HL-60 (cell line): ENCODE measurements at regions not wholly inside any gene's neighbourhood (a gene's known extent, or its start where the extent isn't known, plus 50 kb on each side); places are given as distances from the start of the nearest gene placed in this dataset.

Experiments
- CTCF ChIP-seq: IDR thresholded peaks from one replicate; pipeline ENCODE4 v1.5.1; 2011; ENCODE audit warnings: low read length, control low read depth, inconsistent platforms; ENCODE audit not compliant: insufficient read depth
- GABPA ChIP-seq: IDR thresholded peaks from 2 replicates; pipeline ENCODE4 v1.6.1; 2012; ENCODE audit warnings: low read depth
- POLR2AphosphoS5 ChIP-seq: IDR thresholded peaks from 2 replicates; pipeline ENCODE4 v1.6.1; 2012; ENCODE audit warnings: low read depth
- REST ChIP-seq: IDR thresholded peaks from 2 replicates; pipeline ENCODE4 v1.6.1; 2012; ENCODE audit warnings: low read depth; ENCODE audit not compliant: insufficient replicate concordance
- SPI1 ChIP-seq: IDR thresholded peaks from 2 replicates; pipeline ENCODE4 v1.6.1; 2012; ENCODE audit warnings: low read depth, mild to moderate bottlenecking, borderline replicate concordance

DNA sequence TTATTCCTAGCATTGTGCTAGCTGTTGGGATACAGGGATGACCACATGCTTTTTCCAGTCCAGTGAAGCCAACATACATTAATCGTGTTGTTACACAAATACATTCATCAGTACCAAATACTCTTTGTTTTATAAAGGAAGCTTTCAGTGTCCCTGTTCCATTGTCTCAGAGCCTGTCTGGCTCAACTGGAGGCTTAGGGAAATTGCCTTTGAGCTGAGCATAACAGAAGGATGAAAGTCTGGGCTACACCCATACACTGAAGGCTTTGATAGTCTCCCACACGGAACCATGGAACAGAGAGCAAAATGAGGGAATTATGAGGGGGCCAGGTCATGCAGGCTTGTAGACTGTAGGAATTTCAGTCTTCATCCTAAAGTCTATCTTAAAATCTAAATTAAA is 126.4 kb upstream of the KCNQ5 start:
- TF ChIP-seq REST (no peak), POLR2AphosphoS5 (no peak), CTCF (no peak), SPI1 (no peak), GABPA (no peak)
